HG02610 (cell line): ENCODE measurements at regions not wholly inside any gene's neighbourhood (a gene's known extent, or its start where the extent isn't known, plus 50 kb on each side); places are given as distances from the start of the nearest gene placed in this dataset.

Experiments used
- ATAC-seq: cut with Tn5 transposase; IDR thresholded peaks from one replicate; pipeline ENCODE4 v1.9.1; 2021; ENCODE audit warnings: mild to moderate bottlenecking, moderate library complexity; ENCODE audit not compliant: unreplicated experiment

DNA sequence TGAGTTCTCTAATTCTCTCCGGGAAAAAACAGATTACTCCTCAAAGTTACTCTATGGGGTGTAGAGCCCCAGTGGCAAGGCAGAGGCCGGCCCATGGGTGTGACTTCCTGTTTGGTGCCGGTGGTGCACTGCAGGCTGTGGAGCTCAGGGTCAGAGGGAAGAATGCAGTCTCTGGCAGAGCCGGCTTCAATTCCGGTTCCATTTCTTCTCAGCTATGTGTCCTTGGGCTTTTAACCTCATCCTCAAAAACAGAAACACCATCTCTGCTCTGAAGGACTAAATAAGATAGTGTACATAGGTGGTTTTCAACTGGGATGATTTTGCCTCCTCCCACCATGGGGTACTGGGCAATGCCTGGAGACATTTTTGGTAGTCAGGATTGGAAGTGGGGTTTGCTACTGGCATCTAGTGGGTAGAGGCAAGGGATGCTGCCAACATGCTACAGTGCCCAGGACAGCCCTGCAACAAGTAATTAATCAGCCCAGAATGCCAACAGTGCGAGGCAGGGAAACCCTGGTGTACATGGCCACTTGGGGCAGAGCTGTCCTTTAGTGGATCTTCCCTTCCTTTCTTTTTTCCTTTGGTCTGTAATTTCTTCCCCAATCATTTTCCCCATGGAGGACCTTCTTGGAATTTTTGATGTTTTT lies 81.2 kb downstream of the INSIG2 start:
- ATAC-seq = no peak

DNA sequence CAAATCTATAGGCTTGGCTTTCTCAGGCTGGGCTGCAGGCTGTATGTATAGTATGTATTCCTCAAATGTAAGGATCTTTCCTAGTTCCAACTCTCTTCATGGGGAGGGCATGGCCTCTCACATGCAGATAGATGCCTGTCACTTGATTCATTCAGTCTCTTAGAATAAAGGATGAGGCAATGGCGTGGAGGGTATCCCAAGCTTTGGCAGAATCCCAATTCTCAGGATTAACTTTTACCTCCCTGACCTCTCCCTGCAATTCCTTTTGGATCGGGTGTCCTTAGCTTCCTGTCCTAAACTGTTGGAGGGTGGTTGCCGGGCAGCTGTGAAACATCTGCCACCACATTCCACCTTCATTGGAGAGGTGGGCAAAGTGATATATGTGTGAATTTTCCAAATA lies 80.3 kb downstream of the INSIG2 start:
- no peak for ATAC-seq

DNA sequence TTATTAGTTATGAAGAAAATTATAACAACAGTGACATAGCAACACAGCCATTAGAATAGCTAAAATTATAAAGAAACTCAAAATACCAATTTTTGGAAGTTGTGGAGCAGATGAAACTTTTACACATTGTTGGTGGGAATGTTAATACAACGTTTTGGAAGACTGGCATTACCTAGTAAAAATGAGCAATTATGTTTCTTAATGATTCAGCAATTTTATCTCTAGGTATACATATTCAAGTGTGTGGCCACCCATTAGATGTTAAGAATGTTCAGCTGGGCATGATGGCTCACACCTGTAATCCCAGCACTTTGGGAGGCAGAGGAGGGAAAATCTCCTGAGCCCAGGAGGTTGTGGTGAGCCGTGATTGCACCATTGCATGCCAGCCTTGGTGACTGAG lies 78.8 kb downstream of the INSIG2 start:
- ATAC-seq = no peak

DNA sequence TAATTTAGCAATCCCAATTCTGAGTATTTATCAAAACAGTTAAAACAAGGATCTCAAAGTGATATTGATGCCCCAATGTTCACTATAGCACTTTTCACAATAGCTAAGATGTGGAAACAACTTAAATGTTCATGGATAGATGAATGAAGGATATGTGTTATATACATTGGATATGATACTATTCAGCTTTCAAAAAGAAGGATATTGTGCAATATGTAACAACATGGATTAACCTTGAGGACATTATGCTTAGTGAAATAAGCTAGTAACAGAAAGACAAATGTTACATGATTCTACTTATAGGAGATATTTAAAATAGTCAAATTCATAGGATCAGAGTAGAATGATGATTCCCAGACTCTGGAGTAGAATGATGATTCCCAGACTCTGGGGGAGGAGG lies 78.0 kb downstream of the INSIG2 start:
- ATAC-seq = no peak

DNA sequence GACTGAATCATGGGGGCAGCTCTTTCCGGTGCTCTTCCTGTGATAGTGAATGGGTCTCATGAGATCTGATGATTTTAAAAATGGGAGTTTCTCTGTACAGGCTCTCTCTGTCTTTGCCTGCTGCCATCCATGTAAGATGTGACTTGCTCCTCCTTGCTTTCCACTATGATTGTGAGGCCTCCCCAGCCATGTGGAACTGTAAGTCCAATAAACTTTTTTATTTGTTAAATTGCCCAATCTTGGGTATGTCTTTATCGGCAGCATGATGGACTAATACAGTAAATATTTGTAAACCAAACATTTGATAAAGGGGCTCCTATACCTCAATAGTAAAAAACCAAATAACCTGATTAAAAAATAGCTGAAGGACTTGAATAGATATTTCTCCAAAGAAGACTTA lies 77.3 kb downstream of the INSIG2 start:
- no peak for ATAC-seq
